DMS53 (cell line): ENCODE measurements at regions not wholly inside any gene's neighbourhood (a gene's known extent, or its start where the extent isn't known, plus 50 kb on each side); places are given as distances from the start of the nearest gene placed in this dataset.
A peak's percentile ranks its signal among the peaks of the same experiment; 100 is the strongest.
"Not testable (repeated sequence)": the region's sequence is repeated elsewhere in the genome, so short reads cannot be mapped to it uniquely, and the experiment has no call there.

ENCODE experiments used
- DNase-seq: peaks from one replicate; lab custom pipeline; 2025; lab: John Stamatoyannopoulos, UW

GRCh38 chr14:45976001-45976400 lies 675.6 kb downstream of the RPL10L start:
- no peak for DNase-seq

GRCh38 chr14:45972416-45972815 lies 679.2 kb downstream of the RPL10L start:
- no peak for DNase-seq

GRCh38 chr14:45970621-45971020 lies 681.0 kb downstream of the RPL10L start:
- DNase-seq, result no peak

GRCh38 chr14:45968037-45968436 lies 683.5 kb downstream of the RPL10L start:
- DNase-seq, result no peak

GRCh38 chr14:45949479-45949878 lies 696.5 kb upstream of the MIS18BP1 start:
- DNase-seq, result no peak

- DNase-seq, result no peak
Measured at GRCh38 chr14:45947830-45948229, 694.8 kb upstream of the MIS18BP1 start.

- DNase-seq, result no peak
Measured at GRCh38 chr14:45946251-45946650, 693.2 kb upstream of the MIS18BP1 start.

GRCh38 chr14:45940318-45940717 lies 687.3 kb upstream of the MIS18BP1 start:
- DNase-seq, result peak; percentile 2

GRCh38 chr14:45939572-45939971 lies 686.6 kb upstream of the MIS18BP1 start:
- no peak for DNase-seq

GRCh38 chr14:45919995-45920394 lies 667.0 kb upstream of the MIS18BP1 start:
- not testable (repeated sequence) for DNase-seq

- DNase-seq, result no peak
Measured at GRCh38 chr14:45916340-45916953, 663.4 kb upstream of the MIS18BP1 start.

- DNase-seq, result no peak
Measured at GRCh38 chr14:45907782-45908181, 654.8 kb upstream of the MIS18BP1 start.

GRCh38 chr14:45906257-45906656 lies 653.3 kb upstream of the MIS18BP1 start:
- DNase-seq, result no peak

GRCh38 chr14:45905672-45906071 lies 652.7 kb upstream of the MIS18BP1 start:
- DNase-seq, result no peak

- no peak for DNase-seq
Measured at GRCh38 chr14:45904314-45904713, 651.3 kb upstream of the MIS18BP1 start.

- no peak for DNase-seq
Measured at GRCh38 chr14:45902241-45902640, 649.2 kb upstream of the MIS18BP1 start.

- no peak for DNase-seq
Measured at GRCh38 chr14:45897439-45897838, 644.4 kb upstream of the MIS18BP1 start.

- no peak for DNase-seq
Measured at GRCh38 chr14:45893127-45893526, 640.1 kb upstream of the MIS18BP1 start.

- peak; percentile 92 for DNase-seq
Measured at GRCh38 chr14:45891417-45892080, 638.5 kb upstream of the MIS18BP1 start.

- DNase-seq, result not testable (repeated sequence)
Measured at GRCh38 chr14:45888766-45889285, 635.8 kb upstream of the MIS18BP1 start.

- no peak for DNase-seq
Measured at GRCh38 chr14:45877981-45878380, 625.0 kb upstream of the MIS18BP1 start.

GRCh38 chr14:45868863-45869262 lies 615.9 kb upstream of the MIS18BP1 start:
- no peak for DNase-seq

- DNase-seq, result no peak
Measured at GRCh38 chr14:45868377-45868776, 615.4 kb upstream of the MIS18BP1 start.
